OCI-LY7 (cell line): ENCODE measurements at regions not wholly inside any gene's neighbourhood (a gene's known extent, or its start where the extent isn't known, plus 50 kb on each side); places are given as distances from the start of the nearest gene placed in this dataset.

Experiments
- BruUV-seq: library from RNA; stranded (reverse); fragments of 400-500 nt; replicated peaks from 2 replicates; lab custom pipeline; 2021; lab: Mats Ljungman, UMichigan
- CTCF ChIA-PET: fragments of 300-600 bp; sonication (Branson Sonifier 250); formaldehyde crosslinking; loops from one replicate; lab custom pipeline; 2022; ENCODE audit warnings: antibody characterized with exemption; ENCODE audit not compliant: unreplicated experiment; lab: Charles Lee
- POLR2A ChIA-PET: fragments of 300-600 bp; sonication (Branson Sonifier 250); formaldehyde crosslinking; loops from one replicate; lab custom pipeline; 2022; ENCODE audit warnings: antibody characterized with exemption; lab: Charles Lee
- DNase-seq: peaks from one replicate; pipeline ENCODE4 v3.0.0-alpha.2; 2015; ENCODE audit warnings: low spot score
- H2AFZ ChIP-seq: fragments of 200-600 bp; sonication (generic), shearing (Covaris generic); 2 replicates; pipeline ENCODE4 v1.6.1; 2014; ENCODE audit warnings: mild to moderate bottlenecking, antibody characterized with exemption, low read length, moderate library complexity
- H3K27ac ChIP-seq: fragments of 200-600 bp; sonication (generic); 2 replicates; pipeline ENCODE4 v1.5.1; 2014; ENCODE audit warnings: mixed run types, low read depth, mild to moderate bottlenecking, moderate library complexity, low read length, inconsistent platforms; ENCODE audit not compliant: poor library complexity, severe bottlenecking
- H3K36me3 ChIP-seq: fragments of 200-600 bp; sonication (generic); 2 replicates; pipeline ENCODE4 v1.6.1; 2014; ENCODE audit warnings: mild to moderate bottlenecking, antibody characterized with exemption, low read length, moderate library complexity, mixed read lengths; ENCODE audit not compliant: insufficient read depth
- H3K4me1 ChIP-seq: fragments of 200-600 bp; sonication (generic); 2 replicates; pipeline ENCODE4 v1.5.1; 2014; ENCODE audit warnings: mild to moderate bottlenecking, low read length; ENCODE audit not compliant: insufficient read depth, poor library complexity, severe bottlenecking
- H3K4me2 ChIP-seq: fragments of 200-600 bp; sonication (generic); 2 replicates; pipeline ENCODE4 v1.6.1; 2014; ENCODE audit warnings: mild to moderate bottlenecking, low read length
- H3K4me3 ChIP-seq: fragments of 200-600 bp; sonication (generic); 2 replicates; pipeline ENCODE4 v1.5.1; 2014; ENCODE audit warnings: mild to moderate bottlenecking, low read depth, low read length; ENCODE audit not compliant: poor library complexity, severe bottlenecking
- H3K79me2 ChIP-seq: fragments of 200-600 bp; sonication (generic); 2 replicates; pipeline ENCODE4 v1.6.1; 2016; ENCODE audit warnings: low read depth, mild to moderate bottlenecking, low read length, moderate library complexity, mixed read lengths; ENCODE audit not compliant: insufficient read depth
- H3K9me2 ChIP-seq: fragments of 200-600 bp; sonication (generic); 2 replicates; pipeline ENCODE4 v1.6.1; 2016; ENCODE audit warnings: mild to moderate bottlenecking, low read length, mixed read lengths; ENCODE audit not compliant: insufficient read depth
- H3K9me3 ChIP-seq: fragments of 200-600 bp; sonication (generic); 2 replicates; pipeline ENCODE4 v1.6.1; 2014; ENCODE audit warnings: mild to moderate bottlenecking, mixed run types, low read length, mixed read lengths
- H4K20me1 ChIP-seq: fragments of 200-600 bp; sonication (generic); 2 replicates; pipeline ENCODE4 v1.6.1; 2014; ENCODE audit warnings: mild to moderate bottlenecking, antibody characterized with exemption, low read length, moderate library complexity, mixed read lengths; ENCODE audit not compliant: insufficient read depth
- CTCF ChIP-seq: fragments of 200-600 bp; sonication (generic); conservative IDR thresholded peaks from 2 replicates; pipeline ENCODE4 v1.5.1; 2014; ENCODE audit warnings: mild to moderate bottlenecking, antibody characterized with exemption, low read length, moderate library complexity, mixed read lengths
- EZH2phosphoT487 ChIP-seq: fragments of 200-600 bp; sonication (generic); IDR thresholded peaks from 2 replicates; pipeline ENCODE4 v1.6.1; 2018; ENCODE audit warnings: low read depth, borderline replicate concordance, mild to moderate bottlenecking, mixed run types, antibody characterized with exemption, low read length, moderate library complexity, mixed read lengths
- intact Hi-C: fragments of 100-400 bp; cut with micrococcal nuclease; formaldehyde crosslinking; loops from one replicate; pipeline ENCODE4 v1.10.0; 2022; ENCODE audit not compliant: unreplicated experiment

GRCh38 chr2:22582107-22582506 is 802.9 kb upstream of the KLHL29 start:
- Histone ChIP-seq H3K9me3 (peaks cover 7% of the 10 kb centered on the region; the same call in 1 of the 2 replicates), H2AFZ (no peak overlapping the region), H3K36me3 (no peaks in the 10 kb centered on the region), H3K27ac (no peak overlapping the region), H3K79me2 (no peaks in the 10 kb centered on the region), H3K4me2 (no peak overlapping the region), H3K9me2 (no peaks in the 10 kb centered on the region), H4K20me1 (no peaks in the 10 kb centered on the region), H3K4me1 (no peaks in the 10 kb centered on the region), H3K4me3 (no peak overlapping the region)
- intact Hi-C loops = no loop called here
- POLR2A ChIA-PET = no interaction called here
- no peak for TF ChIP-seq EZH2phosphoT487
- no peak for TF ChIP-seq CTCF
- no TSS peak for BruUV-seq
- CTCF ChIA-PET = no interaction called here
- no peak for DNase-seq

GRCh38 chr2:22596306-22596705 is 788.7 kb upstream of the KLHL29 start:
- Histone ChIP-seq H2AFZ (no peak overlapping the region), H3K9me2 (no peaks in the 10 kb centered on the region), H3K27ac (no peak overlapping the region), H4K20me1 (no peaks in the 10 kb centered on the region), H3K4me1 (no peaks in the 10 kb centered on the region), H3K4me3 (no peak overlapping the region), H3K36me3 (no peaks in the 10 kb centered on the region), H3K79me2 (no peaks in the 10 kb centered on the region), H3K4me2 (no peak overlapping the region), H3K9me3 (no peaks in the 10 kb centered on the region)
- no peak for DNase-seq
- no TSS peak for BruUV-seq
- POLR2A ChIA-PET = no interaction called here
- CTCF ChIA-PET = no interaction called here
- TF ChIP-seq EZH2phosphoT487 = no peak
- no peak for TF ChIP-seq CTCF
- intact Hi-C loops = no loop called here

GRCh38 chr2:22600156-22600555 is 784.8 kb upstream of the KLHL29 start:
- H3K36me3 ChIP-seq = no peaks in the 10 kb centered on the region
- H2AFZ ChIP-seq = no peak overlapping the region
- intact Hi-C loops = no loop called here
- CTCF ChIA-PET = no interaction called here
- H4K20me1 ChIP-seq = no peaks in the 10 kb centered on the region
- no peak overlapping the region for H3K27ac ChIP-seq
- no TSS peak for BruUV-seq
- no peak overlapping the region for H3K4me2 ChIP-seq
- TF ChIP-seq CTCF (no peak), EZH2phosphoT487 (no peak)
- DNase-seq = no peak
- no peak overlapping the region for H3K4me3 ChIP-seq
- no peaks in the 10 kb centered on the region for H3K4me1 ChIP-seq
- no peaks in the 10 kb centered on the region for H3K9me3 ChIP-seq
- no peaks in the 10 kb centered on the region for H3K9me2 ChIP-seq
- POLR2A ChIA-PET = no interaction called here
- H3K79me2 ChIP-seq = no peaks in the 10 kb centered on the region
